Epithelial cell of esophagus (primary cell): ENCODE measurements at regions not wholly inside any gene's neighbourhood (a gene's known extent, or its start where the extent isn't known, plus 50 kb on each side); places are given as distances from the start of the nearest gene placed in this dataset.

ENCODE experiments used
- DNase-seq: peaks from one replicate; pipeline ENCODE4 v3.0.0; 2010; ENCODE audit warnings: low read depth
- H3K4me3 ChIP-seq: 2 replicates; pipeline ENCODE4 v1.5.1; 2011; ENCODE audit warnings: mild to moderate bottlenecking, low read length, control low read depth
- CTCF ChIP-seq: IDR thresholded peaks from 2 replicates; pipeline ENCODE4 v1.5.1; 2011; ENCODE audit warnings: low read depth, mild to moderate bottlenecking, low read length, control low read depth, inconsistent platforms; ENCODE audit not compliant: insufficient read depth; ENCODE audit errors: missing control alignments

DNA sequence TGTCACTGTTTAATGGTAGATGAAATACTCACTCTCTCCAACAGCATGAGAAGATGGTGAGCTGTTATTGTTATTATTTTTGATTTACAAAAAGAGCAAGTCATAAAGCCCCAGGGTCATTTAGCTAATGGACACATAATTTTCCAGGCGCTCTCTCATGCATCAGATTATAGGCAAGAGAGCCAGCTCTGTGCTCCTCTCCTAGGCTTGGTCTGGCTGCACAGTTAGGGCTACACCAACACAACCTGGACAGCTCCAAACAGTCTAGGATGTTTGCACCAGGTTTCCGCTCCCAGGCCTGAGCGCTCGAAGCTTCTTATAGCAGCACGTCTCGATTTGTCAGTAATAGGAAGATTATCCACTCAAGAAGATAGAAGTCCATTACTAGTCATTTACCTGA, 123.7 kb downstream of the FAM43A start:
- no peak for TF ChIP-seq CTCF
- no peak for DNase-seq
- no peak overlapping the region for H3K4me3 ChIP-seq

GRCh38 chr3:194810076-194810475, 124.4 kb downstream of the FAM43A start:
- H3K4me3 ChIP-seq = no peak overlapping the region
- no peak for DNase-seq
- no peak for TF ChIP-seq CTCF

DNA sequence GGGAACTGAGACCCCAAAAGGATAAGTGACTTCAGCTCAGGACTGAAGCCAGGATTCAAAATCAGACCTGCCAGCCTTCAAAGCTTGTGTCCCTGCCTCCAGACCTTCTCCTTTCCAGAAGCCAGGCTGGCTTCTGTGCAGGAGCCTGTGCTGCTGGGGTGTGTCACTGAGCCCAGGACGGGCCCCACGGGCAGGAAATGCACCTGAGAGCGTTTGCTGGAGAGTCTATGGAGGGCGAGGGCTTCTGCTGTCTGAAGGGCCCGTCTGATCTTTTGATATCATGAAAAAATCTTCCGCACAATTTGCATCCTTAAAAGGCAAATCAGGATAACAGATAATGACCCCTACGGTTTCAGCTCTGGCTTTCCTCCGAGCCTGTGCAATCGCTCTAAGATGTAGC, 125.4 kb downstream of the FAM43A start:
- no peak for DNase-seq
- H3K4me3 ChIP-seq = no peak overlapping the region
- no peak for TF ChIP-seq CTCF

DNA sequence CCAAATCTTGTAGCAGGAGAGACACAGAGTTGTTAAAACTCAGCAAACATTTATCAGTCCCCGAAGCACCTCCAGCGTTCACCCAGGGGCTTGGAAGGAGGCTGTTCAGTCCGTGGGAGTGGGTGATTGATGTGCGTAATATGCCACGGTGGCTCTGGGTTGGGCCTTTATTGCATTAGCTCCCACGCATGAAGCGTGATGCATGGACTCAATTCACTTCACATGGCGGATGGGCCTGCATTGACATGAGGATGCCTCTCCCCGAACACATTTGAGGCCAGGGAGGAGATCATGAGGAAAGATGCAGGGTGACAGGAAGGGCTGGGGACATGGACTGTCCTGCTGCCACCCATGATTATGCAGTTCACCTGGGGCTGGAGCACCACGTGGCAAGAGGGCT, 126.5 kb downstream of the FAM43A start:
- no peak overlapping the region for H3K4me3 ChIP-seq
- DNase-seq = no peak
- no peak for TF ChIP-seq CTCF

GRCh38 chr3:194814878-194815357, 129.2 kb downstream of the FAM43A start:
- no peak for TF ChIP-seq CTCF
- DNase-seq = no peak
- no peak overlapping the region for H3K4me3 ChIP-seq

DNA sequence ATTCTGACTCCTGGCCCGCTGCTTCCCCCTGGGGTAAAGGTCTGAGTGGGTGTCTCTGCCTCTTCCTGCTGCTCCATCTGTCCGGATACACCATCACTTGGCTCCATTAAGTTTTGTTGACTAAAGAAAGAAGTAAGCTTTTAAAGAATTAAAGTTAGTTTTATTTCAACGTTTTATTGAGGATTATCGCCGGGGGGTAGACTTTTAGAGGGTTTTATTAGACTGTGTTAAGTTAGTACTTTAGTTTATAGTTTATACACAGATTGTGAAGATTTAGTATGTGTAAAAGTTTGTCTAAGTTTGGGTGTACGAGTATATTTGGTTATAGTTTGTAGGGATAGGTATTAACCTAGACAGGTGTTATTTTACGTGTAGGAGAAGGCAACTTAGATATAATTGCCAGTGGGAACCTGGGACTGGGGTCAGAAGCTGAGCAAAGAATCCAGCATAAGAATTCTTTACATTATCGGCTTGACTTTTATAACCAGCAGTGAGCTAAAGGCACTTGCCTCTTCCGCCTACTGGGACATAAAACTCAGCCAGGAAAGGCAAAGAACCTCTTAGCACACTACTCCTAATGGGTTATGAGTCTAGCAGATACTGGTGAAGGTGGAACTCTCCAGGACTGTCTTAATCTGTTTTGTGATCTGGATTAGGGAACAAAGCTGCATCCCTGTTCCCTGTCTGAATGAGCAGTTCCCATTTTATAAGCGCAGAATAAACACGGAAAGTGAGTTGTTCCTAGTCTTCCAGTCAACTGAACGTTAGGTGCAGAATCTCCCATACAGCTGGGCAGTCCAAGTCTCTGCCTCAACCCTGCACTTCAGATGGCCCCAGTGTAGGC, 131.3 kb downstream of the FAM43A start:
- no peak for DNase-seq
- no peak for TF ChIP-seq CTCF
- no peak overlapping the region for H3K4me3 ChIP-seq

- TF ChIP-seq CTCF = no peak
- H3K4me3 ChIP-seq = no peak overlapping the region
- DNase-seq = no peak
Observed at GRCh38 chr3:194817592-194817930, 131.9 kb downstream of the FAM43A start.
